NCI-H524 treated with DMSO at 0.1 percent for 48 hours (cell line): ENCODE measurements at regions not wholly inside any gene's neighbourhood (a gene's known extent, or its start where the extent isn't known, plus 50 kb on each side); places are given as distances from the start of the nearest gene placed in this dataset.
"Not testable (repeated sequence)": the region's sequence is repeated elsewhere in the genome, so short reads cannot be mapped to it uniquely, and the experiment has no call there.

Source experiments
- DNase-seq: peaks from one replicate; lab custom pipeline; 2025; lab: John Stamatoyannopoulos, UW

GRCh38 chr16:85275533-85276249, 163.4 kb upstream of the CIBAR2 start:
- peak; percentile 51 for DNase-seq

- DNase-seq = no peak
Measured at GRCh38 chr16:85276258-85276657, 164.0 kb upstream of the CIBAR2 start.

GRCh38 chr16:85276721-85277120, 164.4 kb upstream of the CIBAR2 start:
- peak; percentile 76 for DNase-seq

DNA sequence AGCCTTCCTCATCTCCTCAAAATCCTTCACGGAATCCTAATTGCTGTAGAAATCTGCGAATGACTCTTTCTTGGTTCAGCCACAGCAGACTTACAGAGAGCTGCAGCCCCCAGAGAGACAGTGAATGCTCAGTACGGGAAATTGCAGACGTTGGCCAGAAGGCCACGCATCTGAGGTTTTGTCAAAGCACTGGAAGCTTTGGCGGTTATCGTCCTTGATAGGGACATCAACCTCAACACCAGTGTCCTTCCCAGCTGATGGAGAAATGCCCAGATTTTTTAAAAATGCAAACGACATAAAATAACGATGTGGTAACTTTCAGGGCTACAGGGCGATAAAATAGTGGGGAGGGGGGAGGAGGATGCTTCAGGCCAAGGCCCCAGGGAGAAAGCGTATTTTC, 166.6 kb upstream of the CIBAR2 start:
- DNase-seq = no peak

GRCh38 chr16:85279402-85279801, 167.1 kb upstream of the CIBAR2 start:
- DNase-seq = no peak

GRCh38 chr16:85279825-85280545, 167.7 kb upstream of the CIBAR2 start:
- peak; percentile 76 for DNase-seq

- DNase-seq = peak; percentile 68
Measured at GRCh38 chr16:85281181-85281580, 168.9 kb upstream of the CIBAR2 start.

GRCh38 chr16:85282842-85283241, 170.6 kb upstream of the CIBAR2 start:
- no peak for DNase-seq

DNA sequence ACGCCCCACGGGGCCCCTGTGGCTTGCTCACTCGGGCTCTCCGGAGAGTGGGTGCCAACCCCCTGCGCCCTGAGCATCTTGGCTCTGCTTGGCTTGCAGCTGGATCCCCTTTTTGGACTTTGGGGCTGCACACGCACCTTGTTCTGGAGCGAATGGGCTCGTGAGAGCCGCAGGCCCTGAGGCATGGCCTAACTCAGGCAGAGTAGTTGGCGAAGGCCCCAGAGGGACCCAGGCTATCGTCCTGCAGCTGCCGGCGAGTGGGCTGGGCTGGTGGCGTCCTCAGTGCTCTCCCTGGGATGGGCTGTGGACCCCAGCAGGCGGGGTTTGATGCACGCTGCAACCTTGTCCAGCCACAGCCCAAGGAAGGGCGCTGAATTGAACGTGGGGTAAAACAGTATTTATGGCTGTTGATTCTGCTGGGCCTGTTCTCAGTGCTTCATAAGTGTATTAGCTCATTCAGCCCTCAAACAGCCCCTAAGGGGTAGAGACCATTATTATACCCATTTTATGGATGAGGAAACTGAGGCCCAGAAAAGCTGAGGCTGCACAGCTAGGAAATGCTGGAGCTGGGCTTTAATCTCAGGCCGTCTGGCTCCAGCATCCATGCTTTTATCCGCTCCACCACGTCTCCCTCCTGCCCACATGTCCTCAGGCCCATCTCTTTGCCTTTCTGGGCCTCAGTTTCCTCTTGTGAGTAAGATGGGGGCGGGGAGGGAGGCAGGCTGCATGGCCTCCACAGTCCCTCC, 171.2 kb upstream of the CIBAR2 start:
- DNase-seq = no peak

DNA sequence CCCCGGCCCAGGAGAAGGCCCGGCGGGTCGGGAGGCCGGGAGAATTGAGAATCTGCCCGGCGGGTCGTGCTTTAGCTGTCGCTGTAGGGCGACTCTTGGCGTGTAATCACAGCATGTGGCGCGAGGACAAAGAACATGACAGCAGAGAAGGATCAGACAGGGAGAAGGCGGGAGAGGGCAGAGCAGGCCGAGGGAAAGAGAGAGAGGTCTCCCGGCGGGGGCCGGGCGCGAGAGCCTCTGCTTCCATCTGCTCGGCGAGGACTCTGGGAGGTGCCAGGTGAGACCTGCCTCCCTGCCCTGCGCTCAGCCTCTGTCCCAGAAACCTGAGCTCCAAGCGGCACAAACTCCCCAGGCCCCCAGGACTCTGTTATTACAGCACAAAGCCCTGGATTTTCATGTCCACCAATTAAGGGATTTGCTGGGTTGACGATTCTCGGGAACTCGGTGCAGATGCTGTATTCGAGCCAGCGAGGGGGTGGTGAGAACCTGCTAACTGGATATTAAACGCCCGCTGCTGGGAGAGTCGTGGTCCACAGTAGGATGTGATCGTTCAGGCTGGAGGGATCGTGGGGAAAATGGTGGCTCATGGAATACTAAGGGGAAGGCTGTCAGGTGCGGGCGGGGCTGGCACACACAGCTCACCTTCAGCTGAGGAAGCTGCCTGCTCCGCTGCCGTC, 172.0 kb upstream of the CIBAR2 start:
- DNase-seq = peak; percentile 92

- no peak for DNase-seq
Measured at GRCh38 chr16:85285681-85286065, 173.4 kb upstream of the CIBAR2 start.

DNA sequence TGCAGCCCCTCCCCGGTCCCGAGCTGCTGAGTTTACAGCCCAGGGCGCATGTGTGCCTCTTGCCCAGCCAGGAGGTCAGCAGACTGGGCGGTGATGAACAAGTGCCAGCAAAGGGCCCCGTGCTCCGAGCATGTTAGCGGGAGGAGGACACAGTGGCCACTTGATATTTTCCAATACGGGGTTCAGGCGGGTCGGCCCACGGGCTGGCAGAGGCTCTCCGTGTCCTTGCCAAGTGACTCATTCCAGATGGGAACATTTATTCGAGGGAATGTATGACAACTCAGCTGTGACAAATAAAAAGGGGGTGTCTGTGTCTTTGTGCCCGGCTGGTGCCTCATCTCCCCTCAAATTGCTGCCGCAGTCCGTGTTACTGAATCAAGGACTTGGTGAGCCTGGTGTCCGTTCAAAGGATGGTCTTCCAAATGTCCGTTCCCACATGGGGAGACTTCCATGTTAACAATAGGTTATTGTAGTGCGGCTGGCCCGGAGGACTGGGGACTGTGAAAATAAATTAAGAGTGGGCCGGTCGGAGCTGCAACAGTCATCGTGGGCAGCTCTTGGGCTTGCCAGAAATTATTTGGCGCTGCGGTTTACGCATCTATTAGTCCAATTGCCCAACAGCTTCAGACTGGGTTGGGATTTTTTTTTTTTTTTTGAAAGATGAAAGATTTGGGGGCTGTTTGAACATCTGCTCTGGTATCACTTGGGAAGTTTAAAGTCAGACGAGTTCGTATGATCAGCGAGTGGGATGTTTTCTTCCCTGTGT, 174.0 kb upstream of the CIBAR2 start:
- no peak for DNase-seq

GRCh38 chr16:85286951-85287814, 174.9 kb upstream of the CIBAR2 start:
- DNase-seq = peak; percentile 94

GRCh38 chr16:85287815-85288109, 175.5 kb upstream of the CIBAR2 start:
- DNase-seq = not testable (repeated sequence)

- no peak for DNase-seq
Measured at GRCh38 chr16:85288341-85288868, 176.1 kb upstream of the CIBAR2 start.

- no peak for DNase-seq
Measured at GRCh38 chr16:85288869-85289660, 176.8 kb upstream of the CIBAR2 start.

GRCh38 chr16:85289760-85290625, 177.7 kb upstream of the CIBAR2 start:
- DNase-seq = no peak

DNA sequence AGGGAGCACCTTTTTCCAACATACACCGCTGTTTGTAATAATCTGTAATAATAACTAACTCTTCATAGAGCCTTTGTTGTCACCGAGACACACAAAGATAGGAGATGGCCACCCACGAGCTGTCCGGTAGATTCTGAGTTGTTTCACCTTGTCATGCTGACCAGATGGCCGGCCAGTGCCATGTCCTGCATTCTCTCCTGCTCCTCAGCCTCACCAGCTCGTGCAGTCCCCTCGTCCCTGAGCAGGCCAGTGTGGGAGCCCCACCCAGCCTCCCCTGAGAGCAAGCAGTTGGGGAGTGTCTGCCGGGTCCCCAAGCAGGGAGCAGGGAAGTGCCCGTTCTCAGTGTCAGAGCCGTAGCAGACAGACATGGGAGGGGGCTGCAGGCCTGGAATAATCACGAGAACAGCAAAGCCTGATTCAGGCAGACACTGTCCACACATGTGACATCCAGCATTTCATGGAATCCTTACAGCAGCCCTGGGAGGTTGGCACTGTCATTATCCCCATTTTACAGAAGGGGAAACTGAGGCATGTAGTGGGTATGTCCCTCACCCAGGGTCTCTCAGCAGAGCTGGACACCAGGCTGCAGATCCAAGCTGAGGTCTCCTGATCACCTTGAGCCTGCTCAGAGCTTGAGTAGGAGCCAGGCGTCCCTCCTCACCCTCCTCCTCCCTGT, 178.5 kb upstream of the CIBAR2 start:
- no peak for DNase-seq
